Upper lobe of left lung (tissue), 6 donors: ENCODE measurements at regions not wholly inside any gene's neighbourhood (a gene's known extent, or its start where the extent isn't known, plus 50 kb on each side); places are given as distances from the start of the nearest gene placed in this dataset.

Experiments used
- ATAC-seq, 2 donors: fragments of 200-7000 bp; cut with Tn5 transposase; one replicate each; pipeline ENCODE4 v1.9.1; 2022; ENCODE audit warnings: mild to moderate bottlenecking in 2 of 2, moderate library complexity in 2 of 2; ENCODE audit not compliant: low FRiP score in 2 of 2
- DNase-seq, 2 donors: peaks; one replicate each; pipeline ENCODE4 v3.0.0-alpha.2; 2019 to 2020
- H3K27ac ChIP-seq, 4 donors: fragments of 200-600 bp; sonication (generic); one replicate each; pipeline ENCODE4 v1.5.1; 2016 to 2019
- H3K27me3 ChIP-seq, 4 donors: fragments of 200-600 bp; sonication (generic); one replicate each; pipeline ENCODE4 v1.5.1; 2017 to 2019
- H3K36me3 ChIP-seq, 4 donors: fragments of 200-600 bp; sonication (generic); one replicate each; pipeline ENCODE4 v1.5.1; 2016 to 2019
- H3K4me1 ChIP-seq, 4 donors: fragments of 200-600 bp; sonication (generic); one replicate each; pipeline ENCODE4 v1.5.1; 2018 to 2019
- H3K4me3 ChIP-seq, 4 donors: fragments of 200-600 bp; sonication (generic); one replicate each; pipeline ENCODE4 v1.5.1; 2017 to 2019; ENCODE audit warnings: mild to moderate bottlenecking in 2 of 4, moderate library complexity in 1 of 4
- H3K9me3 ChIP-seq, 4 donors: fragments of 200-600 bp; sonication (generic); one replicate each; pipeline ENCODE4 v1.5.1; 2018 to 2019
- EP300 ChIP-seq, 4 donors: sonication (generic); formaldehyde crosslinking; IDR thresholded peaks; one replicate each; pipeline ENCODE4 v1.5.1; 2017; ENCODE audit warnings: antibody characterized with exemption in 4 of 4, control low read depth in 2 of 4
- POLR2A ChIP-seq, 4 donors: fragments of 450-650 bp; IDR thresholded peaks; one replicate each; pipeline ENCODE4 v1.5.1; 2016 to 2017; ENCODE audit warnings: antibody characterized with exemption in 4 of 4, mild to moderate bottlenecking in 2 of 4
- POLR2AphosphoS5 ChIP-seq, 2 donors: sonication (generic); formaldehyde crosslinking; IDR thresholded peaks; one replicate each; pipeline ENCODE4 v1.5.1; 2017; ENCODE audit warnings: antibody characterized with exemption in 2 of 2
- WGBS, 2 donors: methylation state at CpG; one replicate each; pipeline ENCODE4 v1.1.5; 2017 to 2018; 5-methylcytosine and 5-hydroxymethylcytosine counted together
- TF ChIP-seq, protein P1 (sequence below), 6 experiments: fragments of 450-650 bp in 4 of 6; fragments of 200-600 bp in 2 of 6; sonication (generic) in 2 of 6; IDR thresholded peaks; one replicate each; pipeline ENCODE4 v1.5.1; 2016 to 2019; ENCODE audit warnings: antibody characterized with exemption in 6 of 6
- donor health status: DM: no; HTN: no; CAD: no; lungs with moderate emphysema.
- donor health status: DM: no; HTN: yes; CAD: no; lungs with severe emphysema.

DNA sequence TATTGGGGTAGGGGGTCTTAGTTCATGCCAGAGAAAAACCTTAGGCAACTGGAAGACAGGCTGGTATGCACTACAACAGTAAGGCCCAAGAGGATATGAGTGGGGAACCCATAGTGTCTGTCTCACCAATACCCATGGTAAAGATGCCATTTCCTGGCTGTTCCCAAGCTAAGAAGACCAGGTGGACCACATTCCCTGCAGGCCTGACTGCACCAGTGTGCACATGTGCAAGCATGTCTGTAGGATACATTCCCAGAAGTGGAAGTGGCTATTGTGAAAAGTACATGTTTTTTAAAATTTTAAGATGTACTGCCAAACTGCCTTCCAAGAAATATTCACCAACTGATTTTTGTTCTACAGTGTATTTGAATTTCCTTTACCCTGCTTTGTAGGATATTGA, 207.3 kb upstream of the CTNNB1 start:
- H3K9me3 ChIP-seq = no peaks in the 10 kb centered on the region
- DNase-seq (no peak), ATAC-seq (no peak)
- H3K4me3 ChIP-seq = no peak overlapping the region
- H3K36me3 ChIP-seq = no peaks in the 10 kb centered on the region
- TF ChIP-seq EP300 (IDR thresholded peaks at IDR 0.05) (no peak), POLR2AphosphoS5 (IDR thresholded peaks at IDR 0.05) (no peak), POLR2A (IDR thresholded peaks at IDR 0.05) (no peak)
- TF ChIP-seq, protein P1, sequence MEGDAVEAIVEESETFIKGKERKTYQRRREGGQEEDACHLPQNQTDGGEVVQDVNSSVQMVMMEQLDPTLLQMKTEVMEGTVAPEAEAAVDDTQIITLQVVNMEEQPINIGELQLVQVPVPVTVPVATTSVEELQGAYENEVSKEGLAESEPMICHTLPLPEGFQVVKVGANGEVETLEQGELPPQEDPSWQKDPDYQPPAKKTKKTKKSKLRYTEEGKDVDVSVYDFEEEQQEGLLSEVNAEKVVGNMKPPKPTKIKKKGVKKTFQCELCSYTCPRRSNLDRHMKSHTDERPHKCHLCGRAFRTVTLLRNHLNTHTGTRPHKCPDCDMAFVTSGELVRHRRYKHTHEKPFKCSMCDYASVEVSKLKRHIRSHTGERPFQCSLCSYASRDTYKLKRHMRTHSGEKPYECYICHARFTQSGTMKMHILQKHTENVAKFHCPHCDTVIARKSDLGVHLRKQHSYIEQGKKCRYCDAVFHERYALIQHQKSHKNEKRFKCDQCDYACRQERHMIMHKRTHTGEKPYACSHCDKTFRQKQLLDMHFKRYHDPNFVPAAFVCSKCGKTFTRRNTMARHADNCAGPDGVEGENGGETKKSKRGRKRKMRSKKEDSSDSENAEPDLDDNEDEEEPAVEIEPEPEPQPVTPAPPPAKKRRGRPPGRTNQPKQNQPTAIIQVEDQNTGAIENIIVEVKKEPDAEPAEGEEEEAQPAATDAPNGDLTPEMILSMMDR (IDR thresholded peaks at IDR 0.05) = no peak
- peaks cover 0 to 3% (median 2%) of the 10 kb centered on the region in 4 donors for H3K4me1 ChIP-seq
- H3K27me3 ChIP-seq = no peaks in the 10 kb centered on the region
- no peak overlapping the region for H3K27ac ChIP-seq

DNA sequence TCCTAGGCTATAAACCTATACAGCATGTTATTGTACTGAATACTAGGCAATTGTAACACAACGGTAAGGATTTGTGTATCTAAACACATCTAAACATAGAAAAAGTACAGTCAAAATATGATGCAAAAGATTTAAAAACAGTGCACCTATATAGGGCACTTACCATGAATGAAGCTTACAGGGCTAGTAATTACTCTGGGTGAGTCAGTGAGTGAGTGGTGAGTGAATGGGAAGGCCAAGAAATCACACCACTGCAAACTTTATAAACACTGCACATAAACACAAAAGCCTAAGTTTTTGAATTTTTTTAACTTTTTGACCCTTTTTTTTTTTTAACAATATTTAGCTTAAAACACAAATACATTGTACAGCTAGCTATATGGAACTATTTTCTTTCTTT, 204.7 kb upstream of the CTNNB1 start:
- ATAC-seq (no peak), DNase-seq (no peak)
- Histone ChIP-seq H3K27ac (no peak overlapping the region), H3K36me3 (no peaks in the 10 kb centered on the region), H3K4me1 (peaks cover 0 to 3% (median 2%) of the 10 kb centered on the region in 4 donors), H3K9me3 (no peaks in the 10 kb centered on the region), H3K4me3 (no peak overlapping the region), H3K27me3 (no peaks in the 10 kb centered on the region)
- no peak for TF ChIP-seq POLR2AphosphoS5 (IDR thresholded peaks at IDR 0.05)
- no peak for TF ChIP-seq EP300 (IDR thresholded peaks at IDR 0.05)
- no peak for TF ChIP-seq POLR2A (IDR thresholded peaks at IDR 0.05)
- TF ChIP-seq, protein P1 (IDR thresholded peaks at IDR 0.05) = no peak
- WGBS, 2 donors = 90 to 92% methylated on average over 1 of the region's 1 CpG

- H3K4me3 ChIP-seq = no peak overlapping the region
- TF ChIP-seq POLR2A (IDR thresholded peaks at IDR 0.05) = no peak
- TF ChIP-seq, protein P1 (IDR thresholded peaks at IDR 0.05) = no peak
- no peak for TF ChIP-seq EP300 (IDR thresholded peaks at IDR 0.05)
- no peak for TF ChIP-seq POLR2AphosphoS5 (IDR thresholded peaks at IDR 0.05)
- no peak overlapping the region for H3K27ac ChIP-seq
- 95% methylated on average over 2 of the region's 2 CpGs for WGBS, 2 donors
- H3K9me3 ChIP-seq = no peaks in the 10 kb centered on the region
- H3K36me3 ChIP-seq = no peaks in the 10 kb centered on the region
- DNase-seq = no peak
- H3K4me1 ChIP-seq = peaks cover 0 to 4% (median 2%) of the 10 kb centered on the region in 4 donors
- H3K27me3 ChIP-seq = no peaks in the 10 kb centered on the region
- ATAC-seq = no peak
Observed at GRCh38 chr3:40995271-40995670, 204.0 kb upstream of the CTNNB1 start.

- WGBS, 2 donors = 40 to 42% methylated on average over 5 of the region's 5 CpGs
- peaks cover 0 to 6% (median 3%) of the 10 kb centered on the region in 4 donors for H3K4me1 ChIP-seq
- no peak overlapping the region for H3K27ac ChIP-seq
- TF ChIP-seq, protein P1 (IDR thresholded peaks at IDR 0.05) = no peak
- TF ChIP-seq EP300 (IDR thresholded peaks at IDR 0.05) (no peak), POLR2A (IDR thresholded peaks at IDR 0.05) (no peak), POLR2AphosphoS5 (IDR thresholded peaks at IDR 0.05) (no peak)
- H3K9me3 ChIP-seq = no peaks in the 10 kb centered on the region
- DNase-seq (no peak), ATAC-seq (no peak)
- no peak overlapping the region for H3K4me3 ChIP-seq
- no peaks in the 10 kb centered on the region for H3K27me3 ChIP-seq
- H3K36me3 ChIP-seq = no peaks in the 10 kb centered on the region
Observed at GRCh38 chr3:40996382-40996781, 202.9 kb upstream of the CTNNB1 start.
